ENCODE measurements at regions not wholly inside any gene's neighbourhood (a gene's known extent, or its start where the extent isn't known, plus 50 kb on each side); places are given as distances from the start of the nearest gene placed in this dataset.

DNA sequence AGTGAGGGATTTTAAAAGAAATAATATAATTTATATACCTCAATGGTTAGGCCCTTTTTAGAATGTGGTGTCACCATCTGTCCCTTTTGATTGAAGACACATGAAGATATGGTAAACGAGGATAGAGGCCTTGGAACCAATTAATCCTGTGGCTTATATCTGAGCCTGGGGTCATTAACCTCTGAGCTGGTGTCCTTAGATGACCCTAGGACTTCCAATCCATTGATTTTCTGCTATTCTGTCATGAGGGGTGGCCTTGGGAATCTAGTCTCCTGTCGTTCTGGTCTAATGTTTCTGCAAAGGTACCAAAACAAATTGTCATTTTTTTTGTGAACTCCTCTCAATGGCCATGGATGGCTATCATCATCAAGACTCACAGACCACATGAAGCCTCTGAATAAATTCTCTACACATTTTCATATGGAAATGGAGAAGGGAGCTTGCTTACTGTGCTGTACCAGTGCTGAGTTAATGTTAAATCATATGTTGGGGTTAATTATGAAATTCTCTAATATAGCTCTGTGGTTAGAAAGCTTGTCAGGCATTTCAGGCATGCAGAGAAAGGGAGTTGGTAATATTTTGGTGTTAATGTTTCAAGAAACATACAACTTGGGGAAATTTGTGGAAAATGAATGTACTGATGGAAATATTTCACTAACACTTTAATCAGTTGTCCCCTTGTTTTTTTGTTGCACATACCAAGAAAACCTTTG is 204.2 kb upstream of the IL15 start:
- Histone ChIP-seq H3K9me3 (ENCODE audit: control insufficient read depth, insufficient read depth, low read length) (no peaks in the 10 kb centered on the region), H3K79me2 (ENCODE audit: control insufficient read depth, low read length) (no peaks in the 10 kb centered on the region), H3K4me3 (ENCODE audit: low read length) (no peak overlapping the region), H3K36me3 (ENCODE audit: control insufficient read depth, low read length) (no peaks in the 10 kb centered on the region), H3K4me2 (ENCODE audit: low read length) (no peak overlapping the region), H4K20me1 (ENCODE audit: control insufficient read depth, insufficient read depth, low read depth, low read length) (no peaks in the 10 kb centered on the region), H3F3A (ENCODE audit: control insufficient read depth, insufficient read depth) (no peaks in the 10 kb centered on the region), H3K27ac (ENCODE audit: low read depth, low read length) (no peak overlapping the region), H3K9me2 (replicated peaks; ENCODE audit: control insufficient read depth, low read length) (no peaks in the 10 kb centered on the region), H3K4me1 (ENCODE audit: control insufficient read depth, low read length) (no peaks in the 10 kb centered on the region), H3K27me3 (ENCODE audit: control insufficient read depth, low read length) (no peaks in the 10 kb centered on the region)
- TF ChIP-seq, protein P1, sequence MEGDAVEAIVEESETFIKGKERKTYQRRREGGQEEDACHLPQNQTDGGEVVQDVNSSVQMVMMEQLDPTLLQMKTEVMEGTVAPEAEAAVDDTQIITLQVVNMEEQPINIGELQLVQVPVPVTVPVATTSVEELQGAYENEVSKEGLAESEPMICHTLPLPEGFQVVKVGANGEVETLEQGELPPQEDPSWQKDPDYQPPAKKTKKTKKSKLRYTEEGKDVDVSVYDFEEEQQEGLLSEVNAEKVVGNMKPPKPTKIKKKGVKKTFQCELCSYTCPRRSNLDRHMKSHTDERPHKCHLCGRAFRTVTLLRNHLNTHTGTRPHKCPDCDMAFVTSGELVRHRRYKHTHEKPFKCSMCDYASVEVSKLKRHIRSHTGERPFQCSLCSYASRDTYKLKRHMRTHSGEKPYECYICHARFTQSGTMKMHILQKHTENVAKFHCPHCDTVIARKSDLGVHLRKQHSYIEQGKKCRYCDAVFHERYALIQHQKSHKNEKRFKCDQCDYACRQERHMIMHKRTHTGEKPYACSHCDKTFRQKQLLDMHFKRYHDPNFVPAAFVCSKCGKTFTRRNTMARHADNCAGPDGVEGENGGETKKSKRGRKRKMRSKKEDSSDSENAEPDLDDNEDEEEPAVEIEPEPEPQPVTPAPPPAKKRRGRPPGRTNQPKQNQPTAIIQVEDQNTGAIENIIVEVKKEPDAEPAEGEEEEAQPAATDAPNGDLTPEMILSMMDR (IDR thresholded peaks at IDR 0.05; ENCODE audit: low read depth, low read length, poor library complexity, severe bottlenecking), result no peak
- TF ChIP-seq EZH2phosphoT487 (IDR thresholded peaks at IDR 0.05; ENCODE audit: borderline replicate concordance, low read length), result no peak

DNA sequence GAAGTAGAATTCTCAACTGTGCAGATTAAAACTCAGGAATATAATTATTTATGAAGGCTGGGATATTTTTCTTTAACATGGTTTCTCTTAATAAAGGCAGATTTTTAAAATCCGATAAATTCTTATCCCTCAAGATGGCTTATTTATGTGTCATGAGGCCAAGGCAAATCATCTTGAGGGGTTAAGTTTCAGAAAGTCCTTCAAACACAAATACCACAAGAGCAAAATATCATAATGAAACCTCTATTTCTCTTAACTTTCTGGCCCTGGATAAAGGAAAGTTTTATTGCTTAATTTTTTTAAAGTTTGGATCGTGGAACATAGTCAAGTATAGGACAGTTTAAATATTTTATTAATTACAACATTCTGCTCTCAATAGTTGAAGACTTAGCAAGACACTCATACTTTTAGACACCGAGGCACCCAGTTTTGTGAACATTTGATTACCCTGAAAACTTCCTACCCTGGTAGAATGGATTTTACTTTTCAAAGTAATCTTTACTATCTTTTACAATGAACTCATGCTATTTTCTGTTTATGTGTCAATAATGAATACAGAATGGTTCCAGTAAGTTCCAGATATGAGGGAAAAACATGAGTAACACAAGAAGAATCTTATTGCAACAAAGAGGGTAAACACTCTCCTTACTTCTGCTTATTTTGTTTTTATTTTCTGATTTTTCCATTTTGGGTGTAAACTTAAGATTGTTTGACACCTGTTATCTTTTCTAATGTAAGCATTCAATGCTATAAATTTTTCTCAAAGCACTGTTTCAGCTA is 200.7 kb upstream of the IL15 start:
- Histone ChIP-seq H3K4me1 (ENCODE audit: control insufficient read depth, low read length) (no peaks in the 10 kb centered on the region), H3F3A (ENCODE audit: control insufficient read depth, insufficient read depth) (no peaks in the 10 kb centered on the region), H3K79me2 (ENCODE audit: control insufficient read depth, low read length) (no peaks in the 10 kb centered on the region), H3K4me2 (ENCODE audit: low read length) (no peak overlapping the region), H4K20me1 (ENCODE audit: control insufficient read depth, insufficient read depth, low read depth, low read length) (no peaks in the 10 kb centered on the region), H3K9me2 (replicated peaks; ENCODE audit: control insufficient read depth, low read length) (no peaks in the 10 kb centered on the region), H3K36me3 (ENCODE audit: control insufficient read depth, low read length) (no peaks in the 10 kb centered on the region), H3K27ac (ENCODE audit: low read depth, low read length) (no peak overlapping the region), H3K9me3 (ENCODE audit: control insufficient read depth, insufficient read depth, low read length) (no peaks in the 10 kb centered on the region), H3K27me3 (ENCODE audit: control insufficient read depth, low read length) (no peaks in the 10 kb centered on the region), H3K4me3 (ENCODE audit: low read length) (no peak overlapping the region)
- no peak for TF ChIP-seq EZH2phosphoT487 (IDR thresholded peaks at IDR 0.05; ENCODE audit: borderline replicate concordance, low read length)
- TF ChIP-seq, protein P1 (IDR thresholded peaks at IDR 0.05; ENCODE audit: low read depth, low read length, poor library complexity, severe bottlenecking), result no peak

DNA sequence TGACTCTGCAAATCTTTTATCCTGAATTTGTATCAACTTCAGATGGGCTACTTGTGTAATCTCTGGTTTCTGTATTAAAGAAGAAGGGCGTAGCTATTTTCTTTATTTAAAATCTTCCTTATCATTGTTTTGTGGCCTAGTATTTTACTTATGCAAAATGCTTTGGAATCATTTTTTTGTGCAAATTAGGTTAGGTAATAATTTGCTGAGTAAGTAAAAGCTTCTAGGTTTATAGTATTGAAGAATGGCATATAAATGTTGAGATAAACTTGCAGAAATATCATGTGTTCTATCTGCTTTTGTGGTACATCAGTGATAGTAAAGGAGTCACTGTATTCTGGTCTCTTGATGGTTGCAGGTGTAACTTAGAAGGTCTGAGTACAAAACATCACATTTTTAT is 197.2 kb upstream of the IL15 start:
- Histone ChIP-seq H3K4me2 (ENCODE audit: low read length) (no peak overlapping the region), H3K9me3 (ENCODE audit: control insufficient read depth, insufficient read depth, low read length) (no peaks in the 10 kb centered on the region), H3K36me3 (ENCODE audit: control insufficient read depth, low read length) (no peaks in the 10 kb centered on the region), H3K4me3 (ENCODE audit: low read length) (no peak overlapping the region), H3K79me2 (ENCODE audit: control insufficient read depth, low read length) (no peaks in the 10 kb centered on the region), H3K9me2 (replicated peaks; ENCODE audit: control insufficient read depth, low read length) (no peaks in the 10 kb centered on the region), H3K27ac (ENCODE audit: low read depth, low read length) (no peak overlapping the region), H3K27me3 (ENCODE audit: control insufficient read depth, low read length) (no peaks in the 10 kb centered on the region), H3K4me1 (ENCODE audit: control insufficient read depth, low read length) (no peaks in the 10 kb centered on the region), H4K20me1 (ENCODE audit: control insufficient read depth, insufficient read depth, low read depth, low read length) (no peaks in the 10 kb centered on the region), H3F3A (ENCODE audit: control insufficient read depth, insufficient read depth) (no peaks in the 10 kb centered on the region)
- TF ChIP-seq EZH2phosphoT487 (IDR thresholded peaks at IDR 0.05; ENCODE audit: borderline replicate concordance, low read length), result no peak
- TF ChIP-seq, protein P1 (IDR thresholded peaks at IDR 0.05; ENCODE audit: low read depth, low read length, poor library complexity, severe bottlenecking), result no peak
